Central memory CD4-positive, alpha-beta T cell (primary cell): ENCODE measurements at regions not wholly inside any gene's neighbourhood (a gene's known extent, or its start where the extent isn't known, plus 50 kb on each side); places are given as distances from the start of the nearest gene placed in this dataset.
"Not testable (repeated sequence)": the region's sequence is repeated elsewhere in the genome, so short reads cannot be mapped to it uniquely, and the experiment has no call there.

ENCODE experiments used
- DNase-seq: peaks from one replicate; pipeline ENCODE4 v3.0.0; 2022

- no peak for DNase-seq
Measured at GRCh38 chr11:69905611-69906452, 86.6 kb upstream of the FGF3 start.

- DNase-seq: no peak
Measured at GRCh38 chr11:69906453-69906907, 87.3 kb upstream of the FGF3 start.

GRCh38 chr11:69907611-69908010 is 88.4 kb upstream of the FGF3 start:
- DNase-seq: no peak

GRCh38 chr11:69908511-69909220 is 89.5 kb upstream of the FGF3 start:
- DNase-seq: no peak

GRCh38 chr11:69909561-69910518 is 90.6 kb upstream of the FGF3 start:
- no peak for DNase-seq

GRCh38 chr11:69910519-69911309 is 91.5 kb upstream of the FGF3 start:
- DNase-seq: no peak

- DNase-seq: no peak
Measured at GRCh38 chr11:69911310-69912160, 92.3 kb upstream of the FGF3 start.

- no peak for DNase-seq
Measured at GRCh38 chr11:69912161-69912910, 93.1 kb upstream of the FGF3 start.

- DNase-seq: no peak
Measured at GRCh38 chr11:69912911-69913451, 93.8 kb upstream of the FGF3 start.

- no peak for DNase-seq
Measured at GRCh38 chr11:69913591-69914285, 94.5 kb upstream of the FGF3 start.

- DNase-seq: no peak
Measured at GRCh38 chr11:69914286-69915150, 95.3 kb upstream of the FGF3 start.

- no peak for DNase-seq
Measured at GRCh38 chr11:69915151-69915500, 95.9 kb upstream of the FGF3 start.

GRCh38 chr11:69915501-69916250 is 96.5 kb upstream of the FGF3 start:
- DNase-seq: no peak

- DNase-seq: not testable (repeated sequence)
Measured at GRCh38 chr11:69916251-69916649, 97.0 kb upstream of the FGF3 start.

GRCh38 chr11:69916806-69917387 is 97.7 kb upstream of the FGF3 start:
- no peak for DNase-seq

- no peak for DNase-seq
Measured at GRCh38 chr11:69917529-69917928, 98.3 kb upstream of the FGF3 start.

- DNase-seq: no peak
Measured at GRCh38 chr11:69918231-69918937, 99.2 kb upstream of the FGF3 start.
